Stimulated activated CD4-positive, alpha-beta T cell treated with anti-CD3 and anti-CD28 coated beads, Interleukin-15, amount 100 ng/mL, for 48 hours (primary cell): ENCODE measurements at regions not wholly inside any gene's neighbourhood (a gene's known extent, or its start where the extent isn't known, plus 50 kb on each side); places are given as distances from the start of the nearest gene placed in this dataset.

Experiments
- DNase-seq, 2 donors: peaks; one replicate each; pipeline ENCODE4 v3.0.0-alpha.2; 2020; ENCODE audit warnings: low read depth in 2 of 2

- no peak for DNase-seq
These were observed 351.1 kb downstream of the MN1 start for GRCh38 chr22:27450448-27450847.

- DNase-seq: no peak
These were observed 349.3 kb downstream of the MN1 start for GRCh38 chr22:27452245-27452644.

- no peak for DNase-seq
These were observed 348.6 kb downstream of the MN1 start for GRCh38 chr22:27452922-27453321.

GRCh38 chr22:27453725-27454124 lies 347.8 kb downstream of the MN1 start:
- DNase-seq: no peak

- no peak for DNase-seq
These were observed 346.6 kb downstream of the MN1 start for GRCh38 chr22:27454807-27455450.

- no peak for DNase-seq
These were observed 346.0 kb downstream of the MN1 start for GRCh38 chr22:27455526-27455925.

- DNase-seq: no peak
These were observed 344.7 kb downstream of the MN1 start for GRCh38 chr22:27456696-27457503.

GRCh38 chr22:27459999-27460398 lies 341.6 kb downstream of the MN1 start:
- no peak for DNase-seq

GRCh38 chr22:27460591-27461347 lies 340.8 kb downstream of the MN1 start:
- no peak for DNase-seq

GRCh38 chr22:27461470-27461869 lies 340.1 kb downstream of the MN1 start:
- DNase-seq: no peak

- no peak for DNase-seq
These were observed 339.4 kb downstream of the MN1 start for GRCh38 chr22:27462190-27462589.

GRCh38 chr22:27463121-27463660 lies 338.4 kb downstream of the MN1 start:
- DNase-seq: no peak

GRCh38 chr22:27466229-27466628 lies 335.3 kb downstream of the MN1 start:
- no peak for DNase-seq

- no peak for DNase-seq
These were observed 334.6 kb downstream of the MN1 start for GRCh38 chr22:27466778-27467438.

- DNase-seq: no peak
These were observed 333.8 kb downstream of the MN1 start for GRCh38 chr22:27467711-27468110.

- no peak for DNase-seq
These were observed 332.8 kb downstream of the MN1 start for GRCh38 chr22:27468712-27469111.

GRCh38 chr22:27470169-27470772 lies 331.3 kb downstream of the MN1 start:
- DNase-seq: no peak

GRCh38 chr22:27472975-27473374 lies 328.6 kb downstream of the MN1 start:
- DNase-seq: no peak

- DNase-seq: no peak
These were observed 328.0 kb downstream of the MN1 start for GRCh38 chr22:27473533-27473932.

- DNase-seq: no peak
These were observed 327.4 kb downstream of the MN1 start for GRCh38 chr22:27474112-27474571.
